HL-60 (cell line): ENCODE measurements at regions not wholly inside any gene's neighbourhood (a gene's known extent, or its start where the extent isn't known, plus 50 kb on each side); places are given as distances from the start of the nearest gene placed in this dataset.

Experiments used
- DNase-seq, 2 experiments: peaks; one replicate each; pipeline ENCODE4 v3.0.0-alpha.2; 2010 to 2020; ENCODE audit warnings: low read depth in 1 of 2, low spot score in 1 of 2
- H3K27ac ChIP-seq: fragments of 250-450 bp; sonication (Bioruptor Pico); replicated peaks from 2 replicates; pipeline ENCODE4 v1.5.1; 2020; ENCODE audit warnings: mild to moderate bottlenecking, moderate library complexity
- H3K27me3 ChIP-seq: fragments of 250-450 bp; sonication (Bioruptor Pico); 2 replicates; pipeline ENCODE4 v1.5.1; 2021; ENCODE audit warnings: mild to moderate bottlenecking, moderate library complexity; ENCODE audit not compliant: insufficient read depth, poor library complexity, severe bottlenecking
- H3K4me3 ChIP-seq: replicated peaks from 2 replicates; pipeline ENCODE4 v1.5.1; 2011; ENCODE audit warnings: mild to moderate bottlenecking, control low read depth, low read length; ENCODE audit not compliant: insufficient read depth
- CTCF ChIP-seq: IDR thresholded peaks from one replicate; pipeline ENCODE4 v1.5.1; 2011; ENCODE audit warnings: low read length, control low read depth, inconsistent platforms; ENCODE audit not compliant: insufficient read depth
- GABPA ChIP-seq: IDR thresholded peaks from 2 replicates; pipeline ENCODE4 v1.6.1; 2012; ENCODE audit warnings: low read depth
- POLR2AphosphoS5 ChIP-seq: IDR thresholded peaks from 2 replicates; pipeline ENCODE4 v1.6.1; 2012; ENCODE audit warnings: low read depth
- REST ChIP-seq: IDR thresholded peaks from 2 replicates; pipeline ENCODE4 v1.6.1; 2012; ENCODE audit warnings: low read depth; ENCODE audit not compliant: insufficient replicate concordance
- SPI1 ChIP-seq: IDR thresholded peaks from 2 replicates; pipeline ENCODE4 v1.6.1; 2012; ENCODE audit warnings: low read depth, mild to moderate bottlenecking, borderline replicate concordance

DNA sequence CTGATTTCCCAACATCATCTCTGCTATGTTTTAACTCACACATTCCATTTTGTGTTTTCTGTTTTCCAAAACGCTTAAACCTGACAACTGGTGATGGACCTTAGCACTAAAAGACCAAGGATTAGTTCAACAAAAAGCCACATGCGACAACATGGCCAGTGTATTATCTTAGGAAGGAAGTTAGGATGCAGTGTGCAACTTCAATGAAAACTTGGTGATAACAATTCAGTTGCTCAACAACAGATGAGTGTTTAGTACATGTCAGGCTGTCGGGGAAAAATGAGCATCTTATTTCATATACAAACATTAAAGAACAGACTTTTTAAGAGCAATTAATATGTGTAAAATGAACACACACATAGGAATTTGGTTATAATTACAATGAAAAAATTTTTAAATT lies 780.0 kb downstream of the SEMA5A start:
- TF ChIP-seq GABPA: no peak
- no peak for TF ChIP-seq SPI1
- TF ChIP-seq REST: no peak
- no peak for TF ChIP-seq POLR2AphosphoS5
- no peak for TF ChIP-seq CTCF
- no peak overlapping the region for H3K27ac ChIP-seq

GRCh38 chr5:8766448-8766847 lies 779.4 kb downstream of the SEMA5A start:
- H3K27ac ChIP-seq: no peak overlapping the region
- no peaks in the 10 kb centered on the region for H3K27me3 ChIP-seq
- TF ChIP-seq POLR2AphosphoS5 (no peak), SPI1 (no peak), CTCF (no peak), GABPA (no peak), REST (no peak)
- no peak overlapping the region for H3K4me3 ChIP-seq
- no peak for DNase-seq

More for the DNA sequence above, 780.0 kb downstream of the SEMA5A start:
- no peak for DNase-seq
- Histone ChIP-seq H3K4me3 (no peak overlapping the region), H3K27me3 (no peaks in the 10 kb centered on the region)

DNA sequence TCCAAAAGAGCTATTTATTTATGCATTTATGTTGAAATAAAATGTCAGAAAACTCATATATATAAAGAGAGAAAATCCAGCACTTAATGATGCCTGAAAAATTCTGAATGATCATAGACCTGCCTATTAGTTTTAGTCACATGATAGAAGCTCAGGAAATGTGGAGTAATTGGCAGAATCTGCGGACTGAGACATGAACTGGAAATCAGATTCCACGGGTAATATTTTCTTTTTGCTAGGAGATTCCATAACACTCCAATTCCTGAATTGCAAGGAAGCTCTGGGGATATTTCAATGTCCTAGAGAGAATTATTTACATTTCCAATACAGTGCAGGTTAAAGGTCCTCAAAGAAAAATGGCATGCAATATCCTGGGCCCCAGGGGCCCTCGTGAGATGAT lies 778.8 kb downstream of the SEMA5A start:
- TF ChIP-seq CTCF: no peak
- no peak for TF ChIP-seq POLR2AphosphoS5
- no peak for TF ChIP-seq GABPA
- no peak for TF ChIP-seq SPI1
- TF ChIP-seq REST: no peak
- Histone ChIP-seq H3K27ac (no peak overlapping the region), H3K27me3 (no peaks in the 10 kb centered on the region), H3K4me3 (no peak overlapping the region)
- no peak for DNase-seq
